Mesenchymal stem cell (in vitro differentiated cells and primary cell): ENCODE measurements at regions not wholly inside any gene's neighbourhood (a gene's known extent, or its start where the extent isn't known, plus 50 kb on each side); places are given as distances from the start of the nearest gene placed in this dataset.
"Not testable (repeated sequence)": the region's sequence is repeated elsewhere in the genome, so short reads cannot be mapped to it uniquely, and the experiment has no call there.

Experiments
- DNase-seq: peaks from one replicate; pipeline ENCODE4 v3.0.0-alpha.2; 2013
- H2AFZ ChIP-seq: one replicate; pipeline ENCODE4 v1.6.1; 2013; ENCODE audit warnings: low read depth, mild to moderate bottlenecking, control low read depth, inconsistent platforms, low read length, moderate library complexity
- H2AK5ac ChIP-seq: 2 replicates; pipeline ENCODE4 v1.6.1; 2013; ENCODE audit warnings: low read length, moderate library complexity, mild to moderate bottlenecking, inconsistent platforms; ENCODE audit not compliant: severe bottlenecking
- H2BK120ac ChIP-seq: one replicate; pipeline ENCODE4 v1.6.1; 2013; ENCODE audit warnings: low read depth, mild to moderate bottlenecking, inconsistent platforms, low read length, moderate library complexity
- H2BK12ac ChIP-seq, 2 experiments: one replicate each; pipeline ENCODE4 v1.6.1; 2013; ENCODE audit warnings: inconsistent platforms in 2 of 2, low read length in 2 of 2, mild to moderate bottlenecking in 2 of 2, moderate library complexity in 2 of 2, control low read depth in 1 of 2
- H2BK15ac ChIP-seq: one replicate; pipeline ENCODE4 v1.6.1; 2013; ENCODE audit warnings: mild to moderate bottlenecking, low read depth, inconsistent platforms; ENCODE audit not compliant: poor library complexity, severe bottlenecking
- H2BK5ac ChIP-seq: 2 replicates; pipeline ENCODE4 v1.6.1; 2013; ENCODE audit warnings: low read depth, mild to moderate bottlenecking, low read length, control low read depth, inconsistent platforms; ENCODE audit not compliant: poor library complexity, severe bottlenecking
- H3K14ac ChIP-seq, 2 experiments: one replicate each; pipeline ENCODE4 v1.6.1; 2013; ENCODE audit warnings: inconsistent platforms in 2 of 2, low read length in 2 of 2, control low read depth in 1 of 2, mild to moderate bottlenecking in 1 of 2, moderate library complexity in 1 of 2
- H3K18ac ChIP-seq, 2 experiments: one replicate each; pipeline ENCODE4 v1.6.1; 2013; ENCODE audit warnings: inconsistent platforms in 2 of 2, low read length in 2 of 2, control low read depth in 1 of 2, low read depth in 1 of 2, mild to moderate bottlenecking in 1 of 2
- H3K23ac ChIP-seq, 2 experiments: one replicate each; pipeline ENCODE4 v1.6.1; 2013; ENCODE audit warnings: inconsistent platforms in 2 of 2, low read length in 2 of 2, mild to moderate bottlenecking in 2 of 2, moderate library complexity in 2 of 2, control low read depth in 1 of 2
- H3K27ac ChIP-seq: 2 replicates; pipeline ENCODE4 v1.5.1; 2013; ENCODE audit warnings: mild to moderate bottlenecking, moderate library complexity, low read length, control low read depth, inconsistent platforms; ENCODE audit not compliant: poor library complexity, severe bottlenecking
- H3K27me3 ChIP-seq, 2 experiments: 2 replicates each; pipeline versions ENCODE4 v1.6.1 to v1.7.0; 2013; ENCODE audit warnings: low read length in 2 of 2, mild to moderate bottlenecking in 2 of 2, moderate library complexity in 2 of 2, control low read depth in 1 of 2, inconsistent platforms in 1 of 2; ENCODE audit not compliant: control insufficient read depth in 1 of 2, insufficient read depth in 1 of 2
- H3K36me3 ChIP-seq, 2 experiments: 2 replicates each; pipeline versions ENCODE4 v1.6.1 to v1.7.0; 2013; ENCODE audit warnings: low read length in 2 of 2, control low read depth in 1 of 2, inconsistent platforms in 1 of 2, low read depth in 1 of 2, mild to moderate bottlenecking in 1 of 2; ENCODE audit not compliant: insufficient read depth in 2 of 2, control insufficient read depth in 1 of 2
- H3K4ac ChIP-seq, 2 experiments: one replicate each; pipeline ENCODE4 v1.6.1; 2013; ENCODE audit warnings: inconsistent platforms in 2 of 2, low read length in 2 of 2, mild to moderate bottlenecking in 2 of 2, moderate library complexity in 2 of 2, control low read depth in 1 of 2, low read depth in 1 of 2
- H3K4me1 ChIP-seq: 2 replicates; pipeline ENCODE4 v1.6.1; 2013; ENCODE audit warnings: low read depth, low read length, control low read depth; ENCODE audit not compliant: control insufficient read depth, insufficient read depth
- H3K4me2 ChIP-seq: 2 replicates; pipeline ENCODE4 v1.6.1; 2013; ENCODE audit warnings: low read length, mild to moderate bottlenecking, inconsistent platforms; ENCODE audit not compliant: poor library complexity, severe bottlenecking
- H3K4me3 ChIP-seq, 2 experiments: 2 replicates each; pipeline versions ENCODE4 v1.5.1 to v1.7.0; 2013; ENCODE audit warnings: low read length in 2 of 2, mild to moderate bottlenecking in 2 of 2, control low read depth in 1 of 2, low read depth in 1 of 2; ENCODE audit not compliant: insufficient read depth in 1 of 2
- H3K79me1 ChIP-seq: replicated peaks from 2 replicates; pipeline ENCODE4 v1.6.1; 2013; ENCODE audit warnings: mild to moderate bottlenecking, control low read depth, low read length, inconsistent platforms; ENCODE audit not compliant: poor library complexity, severe bottlenecking
- H3K9ac ChIP-seq: 2 replicates; pipeline ENCODE4 v1.7.0; 2013; ENCODE audit warnings: mild to moderate bottlenecking, low read length, moderate library complexity
- H3K9me3 ChIP-seq: 2 replicates; pipeline ENCODE4 v1.7.0; 2013; ENCODE audit warnings: mild to moderate bottlenecking, low read length; ENCODE audit not compliant: control insufficient read depth
- H4K8ac ChIP-seq: one replicate; pipeline ENCODE4 v1.6.1; 2013; ENCODE audit warnings: inconsistent platforms, mild to moderate bottlenecking, low read length, moderate library complexity
- H4K91ac ChIP-seq: one replicate; pipeline ENCODE4 v1.6.1; 2013; ENCODE audit warnings: mild to moderate bottlenecking, low read length, inconsistent platforms
- WGBS: methylation state at CpG from one replicate; pipeline ENCODE4 v1.1.7; 2013; ENCODE audit warnings: mixed read lengths; 5-methylcytosine and 5-hydroxymethylcytosine counted together

GRCh38 chr7:149930374-149931068, 56.8 kb downstream of the ATP6V0E2 start:
- H2BK120ac ChIP-seq, H3K18ac ChIP-seq, H2BK15ac ChIP-seq, H4K91ac ChIP-seq, H4K8ac ChIP-seq, H3K79me1 ChIP-seq, H3K9ac ChIP-seq, H2AFZ ChIP-seq, H2AK5ac ChIP-seq, H2BK5ac ChIP-seq, H2BK12ac ChIP-seq, H3K14ac ChIP-seq, H3K9me3 ChIP-seq, H3K4me3 ChIP-seq, H3K27me3 ChIP-seq, H3K4me1 ChIP-seq, H3K4ac ChIP-seq, H3K23ac ChIP-seq, H3K4me2 ChIP-seq, H3K36me3 ChIP-seq: not testable (repeated sequence)
- peak overlapping the region; percentile 5 for H3K27ac ChIP-seq
- WGBS: 73% methylated on average over 2 of the region's 7 CpGs
- DNase-seq: peak; percentile 4

- not testable (repeated sequence) for H4K91ac ChIP-seq, H2BK120ac ChIP-seq, H3K4me1 ChIP-seq, H3K18ac ChIP-seq, H3K4ac ChIP-seq, H3K27ac ChIP-seq, H3K79me1 ChIP-seq, H3K9me3 ChIP-seq, H4K8ac ChIP-seq, H3K4me3 ChIP-seq, H3K27me3 ChIP-seq, H2AFZ ChIP-seq, H2AK5ac ChIP-seq, H3K4me2 ChIP-seq, H3K23ac ChIP-seq, H2BK15ac ChIP-seq, H3K36me3 ChIP-seq, H3K14ac ChIP-seq, H3K9ac ChIP-seq, DNase-seq, H2BK5ac ChIP-seq, H2BK12ac ChIP-seq
- 78% methylated on average over 4 of the region's 5 CpGs for WGBS
These were observed 60.0 kb downstream of the ATP6V0E2 start for GRCh38 chr7:149933776-149934175.

- not testable (repeated sequence) for DNase-seq, H2BK5ac ChIP-seq, H3K4me2 ChIP-seq, H3K27me3 ChIP-seq, H3K18ac ChIP-seq, H2BK15ac ChIP-seq, H3K9ac ChIP-seq, H2BK12ac ChIP-seq, H3K23ac ChIP-seq, H3K9me3 ChIP-seq, H3K4me1 ChIP-seq, H2AFZ ChIP-seq, H4K91ac ChIP-seq, H3K14ac ChIP-seq, H3K4me3 ChIP-seq, H2BK120ac ChIP-seq, H3K79me1 ChIP-seq, H3K36me3 ChIP-seq, H3K27ac ChIP-seq, H4K8ac ChIP-seq, H2AK5ac ChIP-seq, H3K4ac ChIP-seq
- WGBS: no CpG with 5 or more reads among the region's 4 CpGs
These were observed 73.6 kb downstream of the ATP6V0E2 start for GRCh38 chr7:149947346-149947745.

GRCh38 chr7:149948444-149948843, 74.7 kb downstream of the ATP6V0E2 start:
- H3K14ac ChIP-seq, H3K4me2 ChIP-seq, H3K4me3 ChIP-seq, H3K18ac ChIP-seq, H2AK5ac ChIP-seq, H2AFZ ChIP-seq, H3K4ac ChIP-seq, H2BK120ac ChIP-seq, H3K36me3 ChIP-seq, H3K27ac ChIP-seq, H2BK12ac ChIP-seq, H3K79me1 ChIP-seq, H3K27me3 ChIP-seq, H4K91ac ChIP-seq, H2BK5ac ChIP-seq, H3K9ac ChIP-seq, DNase-seq, H3K9me3 ChIP-seq, H3K4me1 ChIP-seq, H4K8ac ChIP-seq, H2BK15ac ChIP-seq, H3K23ac ChIP-seq: not testable (repeated sequence)
- 90% methylated on average over 8 of the region's 13 CpGs for WGBS
